Right atrium auricular region (tissue), 2 donors: ENCODE measurements at regions not wholly inside any gene's neighbourhood (a gene's known extent, or its start where the extent isn't known, plus 50 kb on each side); places are given as distances from the start of the nearest gene placed in this dataset.

Experiments used
- DNase-seq: peaks from one replicate; pipeline ENCODE4 v3.0.0-alpha.2; 2019; ENCODE audit warnings: low spot score
- H3K27ac ChIP-seq, 2 donors: fragments of 200-600 bp; sonication (generic); 1 replicate in 1 of 2; 2 replicates in 1 of 2; pipeline ENCODE4 v1.5.1; 2016 to 2019
- H3K27me3 ChIP-seq, 2 donors: fragments of 200-600 bp; sonication (generic); one replicate each; pipeline versions ENCODE4 v1.5.1 to v1.6.0; 2017 to 2019
- H3K36me3 ChIP-seq: fragments of 200-600 bp; sonication (generic); one replicate; pipeline ENCODE4 v1.5.1; 2016
- H3K4me1 ChIP-seq, 2 donors: fragments of 200-600 bp; sonication (generic); one replicate each; pipeline versions ENCODE4 v1.5.1 to v1.6.0; 2017 to 2019
- H3K4me3 ChIP-seq, 2 donors: fragments of 200-600 bp; sonication (generic); 1 replicate in 1 of 2; 2 replicates in 1 of 2; pipeline ENCODE4 v1.5.1; 2017 to 2019; ENCODE audit warnings: mild to moderate bottlenecking in 1 of 2, moderate library complexity in 1 of 2
- H3K9me3 ChIP-seq, 2 donors: fragments of 200-600 bp; sonication (generic); one replicate each; pipeline ENCODE4 v1.5.1; 2019
- CTCF ChIP-seq, 2 donors: fragments of 200-600 bp; sonication (generic); IDR thresholded peaks; one replicate each; pipeline ENCODE4 v1.5.1; 2019; ENCODE audit warnings: antibody characterized with exemption in 2 of 2

- Histone ChIP-seq H3K4me1 (no peaks in the 10 kb centered on the region), H3K4me3 (no peak overlapping the region), H3K36me3 (no peaks in the 10 kb centered on the region), H3K9me3 (peaks cover 0 to 4% of the 10 kb centered on the region in 2 donors), H3K27ac (no peak overlapping the region), H3K27me3 (no peaks in the 10 kb centered on the region)
- DNase-seq: no peak
- no peak for TF ChIP-seq CTCF (IDR thresholded peaks at IDR 0.05)
Measured at GRCh38 chr7:110105307-110105706, 985.6 kb upstream of the LRRN3 start.

- no peaks in the 10 kb centered on the region for H3K36me3 ChIP-seq
- H3K27me3 ChIP-seq: no peaks in the 10 kb centered on the region
- TF ChIP-seq CTCF (IDR thresholded peaks at IDR 0.05): no peak
- H3K9me3 ChIP-seq: peaks cover 0 to 1% of the 10 kb centered on the region in 2 donors
- no peak overlapping the region for H3K4me3 ChIP-seq
- DNase-seq: no peak
- no peaks in the 10 kb centered on the region for H3K4me1 ChIP-seq
- H3K27ac ChIP-seq: no peak overlapping the region
Measured at GRCh38 chr7:110105840-110106239, 985.1 kb upstream of the LRRN3 start.

GRCh38 chr7:110119883-110120581, 970.9 kb upstream of the LRRN3 start:
- Histone ChIP-seq H3K27me3 (no peaks in the 10 kb centered on the region), H3K4me3 (no peak overlapping the region)
- no peak for DNase-seq

GRCh38 chr7:110129159-110129558, 961.8 kb upstream of the LRRN3 start:
- no peak overlapping the region for H3K27ac ChIP-seq
- no peaks in the 10 kb centered on the region for H3K4me1 ChIP-seq
- no peak for TF ChIP-seq CTCF (IDR thresholded peaks at IDR 0.05)
- H3K36me3 ChIP-seq: no peaks in the 10 kb centered on the region
- H3K9me3 ChIP-seq: no peaks in the 10 kb centered on the region
- no peaks in the 10 kb centered on the region for H3K27me3 ChIP-seq
- no peak for DNase-seq
- no peak overlapping the region for H3K4me3 ChIP-seq

More at GRCh38 chr7:110119883-110120581, 970.9 kb upstream of the LRRN3 start:
- Histone ChIP-seq H3K36me3 (no peaks in the 10 kb centered on the region), H3K9me3 (no peaks in the 10 kb centered on the region), H3K4me1 (no peaks in the 10 kb centered on the region), H3K27ac (no peak overlapping the region)
- no peak for TF ChIP-seq CTCF (IDR thresholded peaks at IDR 0.05)

- no peak overlapping the region for H3K4me3 ChIP-seq
- no peak overlapping the region for H3K27ac ChIP-seq
- H3K9me3 ChIP-seq: no peaks in the 10 kb centered on the region
- no peak for DNase-seq
- TF ChIP-seq CTCF (IDR thresholded peaks at IDR 0.05): no peak
- H3K27me3 ChIP-seq: no peaks in the 10 kb centered on the region
- no peaks in the 10 kb centered on the region for H3K36me3 ChIP-seq
- no peaks in the 10 kb centered on the region for H3K4me1 ChIP-seq
Measured at GRCh38 chr7:110130669-110131068, 960.3 kb upstream of the LRRN3 start.

GRCh38 chr7:110131344-110131743, 959.6 kb upstream of the LRRN3 start:
- H3K27me3 ChIP-seq: no peaks in the 10 kb centered on the region
- no peak overlapping the region for H3K27ac ChIP-seq
- DNase-seq: no peak
- no peak for TF ChIP-seq CTCF (IDR thresholded peaks at IDR 0.05)
- H3K4me3 ChIP-seq: no peak overlapping the region
- H3K36me3 ChIP-seq: no peaks in the 10 kb centered on the region
- H3K4me1 ChIP-seq: no peaks in the 10 kb centered on the region
- no peaks in the 10 kb centered on the region for H3K9me3 ChIP-seq
